HL-60 (cell line): ENCODE measurements at regions not wholly inside any gene's neighbourhood (a gene's known extent, or its start where the extent isn't known, plus 50 kb on each side); places are given as distances from the start of the nearest gene placed in this dataset.

Experiments used
- DNase-seq, 2 experiments: peaks; one replicate each; pipeline ENCODE4 v3.0.0-alpha.2; 2010 to 2020; ENCODE audit warnings: low read depth in 1 of 2, low spot score in 1 of 2
- H3K27ac ChIP-seq: fragments of 250-450 bp; sonication (Bioruptor Pico); replicated peaks from 2 replicates; pipeline ENCODE4 v1.5.1; 2020; ENCODE audit warnings: mild to moderate bottlenecking, moderate library complexity
- H3K27me3 ChIP-seq: fragments of 250-450 bp; sonication (Bioruptor Pico); 2 replicates; pipeline ENCODE4 v1.5.1; 2021; ENCODE audit warnings: mild to moderate bottlenecking, moderate library complexity; ENCODE audit not compliant: insufficient read depth, poor library complexity, severe bottlenecking
- H3K4me3 ChIP-seq: replicated peaks from 2 replicates; pipeline ENCODE4 v1.5.1; 2011; ENCODE audit warnings: mild to moderate bottlenecking, control low read depth, low read length; ENCODE audit not compliant: insufficient read depth
- GABPA ChIP-seq: IDR thresholded peaks from 2 replicates; pipeline ENCODE4 v1.6.1; 2012; ENCODE audit warnings: low read depth
- POLR2AphosphoS5 ChIP-seq: IDR thresholded peaks from 2 replicates; pipeline ENCODE4 v1.6.1; 2012; ENCODE audit warnings: low read depth
- SPI1 ChIP-seq: IDR thresholded peaks from 2 replicates; pipeline ENCODE4 v1.6.1; 2012; ENCODE audit warnings: low read depth, mild to moderate bottlenecking, borderline replicate concordance
- TF ChIP-seq, protein P1 (sequence below): IDR thresholded peaks from one replicate; pipeline ENCODE4 v1.5.1; 2011; ENCODE audit warnings: low read length, control low read depth, inconsistent platforms; ENCODE audit not compliant: insufficient read depth
- TF ChIP-seq, protein P2 (sequence below): IDR thresholded peaks from 2 replicates; pipeline ENCODE4 v1.6.1; 2012; ENCODE audit warnings: low read depth; ENCODE audit not compliant: insufficient replicate concordance

DNA sequence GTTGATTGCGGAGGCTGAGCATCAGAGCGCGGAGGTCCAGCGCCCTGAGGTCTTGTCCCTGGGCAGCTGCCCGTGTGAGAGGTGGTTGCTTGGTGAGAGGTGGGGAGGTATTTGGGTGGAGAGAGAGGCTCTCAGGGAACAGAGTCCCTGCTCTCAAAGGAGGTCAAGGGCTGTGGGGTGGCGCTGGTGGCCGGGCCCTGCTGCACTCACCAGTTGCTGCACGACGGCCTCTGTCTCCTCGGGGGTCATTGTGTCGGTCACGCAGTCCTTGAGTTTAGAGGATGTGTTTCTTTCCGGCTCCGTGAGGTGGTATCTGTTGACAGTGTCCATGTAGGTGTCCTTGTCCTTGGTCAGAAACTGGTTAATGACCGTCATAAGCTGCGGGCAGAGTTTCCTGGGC lies 95.5 kb downstream of the WTIP start:
- Histone ChIP-seq H3K27ac (no peak overlapping the region), H3K27me3 (no peaks in the 10 kb centered on the region), H3K4me3 (no peak overlapping the region)
- TF ChIP-seq GABPA (no peak), SPI1 (no peak), POLR2AphosphoS5 (no peak)
- TF ChIP-seq, protein P1, sequence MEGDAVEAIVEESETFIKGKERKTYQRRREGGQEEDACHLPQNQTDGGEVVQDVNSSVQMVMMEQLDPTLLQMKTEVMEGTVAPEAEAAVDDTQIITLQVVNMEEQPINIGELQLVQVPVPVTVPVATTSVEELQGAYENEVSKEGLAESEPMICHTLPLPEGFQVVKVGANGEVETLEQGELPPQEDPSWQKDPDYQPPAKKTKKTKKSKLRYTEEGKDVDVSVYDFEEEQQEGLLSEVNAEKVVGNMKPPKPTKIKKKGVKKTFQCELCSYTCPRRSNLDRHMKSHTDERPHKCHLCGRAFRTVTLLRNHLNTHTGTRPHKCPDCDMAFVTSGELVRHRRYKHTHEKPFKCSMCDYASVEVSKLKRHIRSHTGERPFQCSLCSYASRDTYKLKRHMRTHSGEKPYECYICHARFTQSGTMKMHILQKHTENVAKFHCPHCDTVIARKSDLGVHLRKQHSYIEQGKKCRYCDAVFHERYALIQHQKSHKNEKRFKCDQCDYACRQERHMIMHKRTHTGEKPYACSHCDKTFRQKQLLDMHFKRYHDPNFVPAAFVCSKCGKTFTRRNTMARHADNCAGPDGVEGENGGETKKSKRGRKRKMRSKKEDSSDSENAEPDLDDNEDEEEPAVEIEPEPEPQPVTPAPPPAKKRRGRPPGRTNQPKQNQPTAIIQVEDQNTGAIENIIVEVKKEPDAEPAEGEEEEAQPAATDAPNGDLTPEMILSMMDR: no peak
- TF ChIP-seq, protein P2, sequence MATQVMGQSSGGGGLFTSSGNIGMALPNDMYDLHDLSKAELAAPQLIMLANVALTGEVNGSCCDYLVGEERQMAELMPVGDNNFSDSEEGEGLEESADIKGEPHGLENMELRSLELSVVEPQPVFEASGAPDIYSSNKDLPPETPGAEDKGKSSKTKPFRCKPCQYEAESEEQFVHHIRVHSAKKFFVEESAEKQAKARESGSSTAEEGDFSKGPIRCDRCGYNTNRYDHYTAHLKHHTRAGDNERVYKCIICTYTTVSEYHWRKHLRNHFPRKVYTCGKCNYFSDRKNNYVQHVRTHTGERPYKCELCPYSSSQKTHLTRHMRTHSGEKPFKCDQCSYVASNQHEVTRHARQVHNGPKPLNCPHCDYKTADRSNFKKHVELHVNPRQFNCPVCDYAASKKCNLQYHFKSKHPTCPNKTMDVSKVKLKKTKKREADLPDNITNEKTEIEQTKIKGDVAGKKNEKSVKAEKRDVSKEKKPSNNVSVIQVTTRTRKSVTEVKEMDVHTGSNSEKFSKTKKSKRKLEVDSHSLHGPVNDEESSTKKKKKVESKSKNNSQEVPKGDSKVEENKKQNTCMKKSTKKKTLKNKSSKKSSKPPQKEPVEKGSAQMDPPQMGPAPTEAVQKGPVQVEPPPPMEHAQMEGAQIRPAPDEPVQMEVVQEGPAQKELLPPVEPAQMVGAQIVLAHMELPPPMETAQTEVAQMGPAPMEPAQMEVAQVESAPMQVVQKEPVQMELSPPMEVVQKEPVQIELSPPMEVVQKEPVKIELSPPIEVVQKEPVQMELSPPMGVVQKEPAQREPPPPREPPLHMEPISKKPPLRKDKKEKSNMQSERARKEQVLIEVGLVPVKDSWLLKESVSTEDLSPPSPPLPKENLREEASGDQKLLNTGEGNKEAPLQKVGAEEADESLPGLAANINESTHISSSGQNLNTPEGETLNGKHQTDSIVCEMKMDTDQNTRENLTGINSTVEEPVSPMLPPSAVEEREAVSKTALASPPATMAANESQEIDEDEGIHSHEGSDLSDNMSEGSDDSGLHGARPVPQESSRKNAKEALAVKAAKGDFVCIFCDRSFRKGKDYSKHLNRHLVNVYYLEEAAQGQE: no peak
- DNase-seq: no peak

DNA sequence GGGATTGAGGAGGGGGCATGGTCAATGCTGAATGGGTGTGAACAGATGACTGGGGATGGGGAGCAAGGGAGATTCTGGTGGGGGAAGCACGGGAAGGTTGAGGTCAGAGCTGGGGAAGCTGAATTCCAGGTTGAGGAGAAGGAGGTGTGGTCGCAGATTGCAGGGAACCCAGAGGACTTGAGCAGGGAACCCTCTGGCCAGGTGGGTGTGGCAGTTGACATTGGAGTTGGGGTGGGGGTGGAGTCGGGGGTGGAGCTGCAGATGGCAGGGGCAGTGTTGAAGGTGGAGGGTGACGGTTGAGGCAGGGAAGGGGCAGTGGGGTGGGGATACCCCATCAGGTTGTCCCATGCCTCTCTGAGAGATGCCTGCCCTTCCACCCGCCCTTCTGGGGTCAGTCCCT lies 94.7 kb downstream of the WTIP start:
- Histone ChIP-seq H3K27me3 (no peaks in the 10 kb centered on the region), H3K4me3 (no peak overlapping the region), H3K27ac (no peak overlapping the region)
- no peak for TF ChIP-seq SPI1
- TF ChIP-seq GABPA: no peak
- TF ChIP-seq POLR2AphosphoS5: no peak
- TF ChIP-seq, protein P1: no peak
- TF ChIP-seq, protein P2: no peak
- no peak for DNase-seq

DNA sequence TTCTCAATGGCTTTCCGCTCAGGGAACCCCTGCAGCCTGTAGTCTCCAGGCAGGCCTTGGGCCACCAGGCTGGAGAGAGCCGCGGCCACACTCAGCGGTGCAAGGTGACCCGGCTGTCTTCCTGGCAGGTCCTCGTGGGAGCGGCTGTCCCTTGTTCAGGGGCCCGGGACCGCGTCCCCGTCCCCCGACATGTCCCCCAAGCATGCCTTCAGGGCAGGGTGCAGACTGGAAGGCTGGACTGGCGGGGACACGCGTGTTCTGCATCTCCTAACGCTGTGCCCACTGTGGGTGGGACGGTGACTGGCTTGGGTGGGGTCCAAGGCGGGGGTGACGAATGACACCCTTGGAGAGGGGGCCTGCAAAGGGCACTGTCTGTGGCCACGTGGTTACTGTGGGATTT lies 93.6 kb downstream of the WTIP start:
- DNase-seq: no peak
- TF ChIP-seq SPI1: no peak
- TF ChIP-seq POLR2AphosphoS5: no peak
- TF ChIP-seq, protein P2: no peak
- TF ChIP-seq, protein P1: no peak
- TF ChIP-seq GABPA: no peak
- no peaks in the 10 kb centered on the region for H3K27me3 ChIP-seq

More for the DNA sequence above, 93.6 kb downstream of the WTIP start:
- Histone ChIP-seq H3K27ac (no peak overlapping the region), H3K4me3 (no peak overlapping the region)
